GM12878 (cell line): ENCODE measurements at regions not wholly inside any gene's neighbourhood (a gene's known extent, or its start where the extent isn't known, plus 50 kb on each side); places are given as distances from the start of the nearest gene placed in this dataset.
"Not testable (repeated sequence)": the region's sequence is repeated elsewhere in the genome, so short reads cannot be mapped to it uniquely, and the experiment has no call there.

Experiments used
- ATAC-seq: fragments of 200-7000 bp; cut with Tn5 transposase; 3 replicates; pipeline ENCODE4 v1.9.1; 2020; ENCODE audit warnings: mild to moderate bottlenecking, moderate library complexity
- BruUV-seq: library from RNA; stranded (reverse); fragments of 400-500 nt; replicated peaks from 2 replicates; lab custom pipeline; 2021; lab: Mats Ljungman, UMichigan
- CTCF ChIA-PET: fragments of 300-600 bp; sonication (Branson Sonifier 250); formaldehyde crosslinking; extraction: SDS; loops from one replicate; lab custom pipeline; 2021; ENCODE audit warnings: inconsistent platforms; lab: Yijun Ruan, JAX
- POLR2A ChIA-PET: fragments of 350-600 bp; formaldehyde crosslinking; extraction: SDS; loops from one replicate; lab custom pipeline; 2021; ENCODE audit warnings: inconsistent platforms; lab: Charles Lee
- RAD21 ChIA-PET: fragments of 300-600 bp; sonication (Branson Sonifier 250); formaldehyde crosslinking; loops from one replicate; lab custom pipeline; 2023; ENCODE audit warnings: antibody characterized with exemption; ENCODE audit not compliant: unreplicated experiment; lab: Charles Lee
- SMC1A ChIA-PET: fragments of 300-600 bp; sonication (Branson Sonifier 250); formaldehyde crosslinking; loops from one replicate; lab custom pipeline; 2023; ENCODE audit not compliant: unreplicated experiment, uncharacterized antibody; lab: Charles Lee
- DNase-seq: peaks from one replicate; pipeline ENCODE4 v3.0.0-alpha.2; 2011; ENCODE audit warnings: low read depth, low spot score
- FAIRE-seq: peaks from 3 replicates; lab custom pipeline; 2011; peaks lifted over from hg19 to GRCh38; lab: Jason Lieb, UNC
- H2AFZ ChIP-seq: 2 replicates; pipeline ENCODE4 v1.6.0; 2011; ENCODE audit warnings: low read depth, low read length, control low read depth; ENCODE audit not compliant: control insufficient read depth
- H3K27ac ChIP-seq: 2 replicates; pipeline ENCODE4 v1.5.1; 2011; ENCODE audit warnings: control low read depth; ENCODE audit not compliant: control insufficient read depth, insufficient read depth
- H3K27me3 ChIP-seq, 2 experiments: replicated peaks in 1 of 2; 2 replicates each; pipeline versions ENCODE4 v1.6.0 to v1.6.1; 2011; ENCODE audit warnings: low read length in 1 of 2; ENCODE audit not compliant: control insufficient read depth in 2 of 2, insufficient read depth in 2 of 2
- H3K36me3 ChIP-seq, 2 experiments: 2 replicates each; pipeline ENCODE4 v1.5.1; 2011; ENCODE audit warnings: low read length in 1 of 2; ENCODE audit not compliant: control insufficient read depth in 2 of 2, insufficient read depth in 2 of 2
- H3K4me1 ChIP-seq: 2 replicates; pipeline ENCODE4 v1.6.1; 2011; ENCODE audit warnings: mild to moderate bottlenecking, low read length, moderate library complexity, mixed read lengths; ENCODE audit not compliant: control insufficient read depth, insufficient read depth
- H3K4me2 ChIP-seq: 2 replicates; pipeline ENCODE4 v1.6.0; 2011; ENCODE audit warnings: control low read depth; ENCODE audit not compliant: control insufficient read depth, insufficient read depth
- H3K4me3 ChIP-seq: fragments of 200-600 bp; sonication (generic); 2 replicates; pipeline ENCODE4 v1.5.1; 2016
- H3K79me2 ChIP-seq: 2 replicates; pipeline ENCODE4 v1.6.0; 2011; ENCODE audit warnings: low read length; ENCODE audit not compliant: control insufficient read depth, insufficient read depth
- H3K9ac ChIP-seq: 2 replicates; pipeline ENCODE4 v1.8.0; 2011; ENCODE audit warnings: low read length, control low read depth, mixed read lengths; ENCODE audit not compliant: control insufficient read depth, insufficient read depth
- H3K9me3 ChIP-seq: replicated peaks from 3 replicates; pipeline ENCODE4 v1.5.1; 2011; ENCODE audit warnings: mild to moderate bottlenecking, low read length; ENCODE audit not compliant: control insufficient read depth, insufficient read depth
- H4K20me1 ChIP-seq: 2 replicates; pipeline ENCODE4 v1.6.0; 2011; ENCODE audit not compliant: control insufficient read depth, insufficient read depth
- CEBPB ChIP-seq, 2 experiments: fragments of 150-350 bp in 1 of 2; IDR thresholded peaks; 2 replicates each; pipeline ENCODE4 v1.6.1; 2012 to 2014; ENCODE audit warnings: low read depth in 2 of 2, low read length in 2 of 2, borderline replicate concordance in 1 of 2, inconsistent platforms in 1 of 2
- HDAC2 ChIP-seq: fragments of 200-600 bp; sonication (generic); IDR thresholded peaks from 2 replicates; pipeline ENCODE4 v1.6.1; 2017
- NFXL1 ChIP-seq: fragments of 450-650 bp; IDR thresholded peaks from 2 replicates; pipeline ENCODE4 v1.6.1; 2017; ENCODE audit warnings: antibody characterized with exemption, mild to moderate bottlenecking, borderline replicate concordance
- WGBS: methylation state at CpG from one replicate; pipeline ENCODE4 v1.1.6; 2016; ENCODE audit warnings: low lambda C conversion rate; ENCODE audit not compliant: insufficient replicate concordance, insufficient coverage; ENCODE audit errors: missing lambda C conversion rate; 5-methylcytosine and 5-hydroxymethylcytosine counted together
- in situ Hi-C: fragments of 300-500 bp; cut with MboI; formaldehyde crosslinking; loops from 9 replicates; pipeline ENCODE4 v1.14.3; 2018; ENCODE audit warnings: mixed read lengths
- intact Hi-C: fragments of 100-400 bp; cut with micrococcal nuclease; formaldehyde crosslinking; loops from one replicate; pipeline ENCODE4 v1.14.2; 2022; ENCODE audit not compliant: unreplicated experiment

DNA sequence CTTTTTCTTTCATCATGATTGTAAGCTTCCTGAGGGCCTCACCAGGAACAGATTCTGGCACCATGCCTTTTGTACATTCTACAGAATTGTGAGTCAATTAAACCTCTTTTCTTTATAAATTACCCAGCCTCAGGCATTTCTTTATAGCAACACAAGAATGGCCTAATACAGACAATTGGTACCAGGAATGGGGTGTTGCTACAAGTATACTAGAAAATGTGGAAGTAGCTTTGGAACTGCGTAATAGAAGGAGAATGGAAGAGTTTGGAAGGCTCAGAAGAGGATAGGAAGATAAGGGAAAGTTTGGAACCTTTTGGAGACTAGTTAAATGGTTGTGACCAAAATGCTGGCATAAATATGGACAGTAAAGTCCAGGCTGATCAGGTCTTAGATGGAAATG, 108.9 kb upstream of the PLSCR4 start:
- Histone ChIP-seq H3K79me2 (no peaks in the 10 kb centered on the region), H2AFZ (no peak overlapping the region), H3K27me3 (no peaks in the 10 kb centered on the region), H3K4me1 (no peaks in the 10 kb centered on the region), H3K9me3 (no peaks in the 10 kb centered on the region), H4K20me1 (no peaks in the 10 kb centered on the region), H3K4me3 (no peak overlapping the region), H3K4me2 (no peak overlapping the region), H3K36me3 (no peaks in the 10 kb centered on the region), H3K27ac (no peak overlapping the region), H3K9ac (no peak overlapping the region)
- TF ChIP-seq NFXL1, result no peak
- no peak for TF ChIP-seq CEBPB (IDR thresholded peaks at IDR 0.05; ENCODE audit: borderline replicate concordance in 1 of 2, low read depth in 2 of 2, low read length in 2 of 2)
- no peak for TF ChIP-seq HDAC2
- no peak for FAIRE-seq
- ChIA-PET POLR2A (no interaction called here), SMC1A (no interaction called here), RAD21 (no interaction called here), CTCF (no interaction called here)
- BruUV-seq, result no TSS peak
- WGBS, result 0% methylated on average over 1 of the region's 1 CpG
- ATAC-seq, result no peak
- DNase-seq, result no peak
- in situ Hi-C loops, result no loop called here
- intact Hi-C loops, result no loop called here

DNA sequence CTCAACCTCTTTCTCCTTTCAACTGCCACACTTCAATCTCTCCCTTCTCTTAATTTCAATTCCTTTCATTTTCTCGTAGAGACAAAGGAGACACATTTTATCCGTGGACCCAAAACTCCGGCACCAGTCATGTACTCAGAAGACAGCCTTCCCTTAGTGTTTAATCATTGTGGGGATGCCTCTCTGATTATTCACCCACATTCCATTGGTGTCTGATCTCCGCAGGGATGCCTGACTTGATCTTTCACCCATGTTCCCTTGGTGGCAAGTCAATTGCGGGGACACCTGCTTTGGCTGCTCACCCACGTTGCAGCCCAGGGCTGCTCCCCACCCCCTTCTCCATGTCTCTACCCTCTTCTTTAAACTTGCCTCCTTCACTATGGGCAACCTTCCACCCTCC, 103.5 kb upstream of the PLSCR4 start:
- H3K9me3 ChIP-seq, H4K20me1 ChIP-seq, BruUV-seq, H3K9ac ChIP-seq, CTCF ChIA-PET, H3K27ac ChIP-seq, RAD21 ChIA-PET, H3K4me2 ChIP-seq, H3K36me3 ChIP-seq, H3K27me3 ChIP-seq, FAIRE-seq, H3K4me1 ChIP-seq, DNase-seq, intact Hi-C loops, SMC1A ChIA-PET, H3K4me3 ChIP-seq, H2AFZ ChIP-seq, POLR2A ChIA-PET, in situ Hi-C loops, H3K79me2 ChIP-seq, ATAC-seq: not testable (repeated sequence)
- 49% methylated on average over 6 of the region's 6 CpGs for whole genome bisulfite sequencing
